Natural killer cell (primary cell): ENCODE measurements at regions not wholly inside any gene's neighbourhood (a gene's known extent, or its start where the extent isn't known, plus 50 kb on each side); places are given as distances from the start of the nearest gene placed in this dataset.

Experiments used
- ATAC-seq, 3 donors: fragments of 150-1000 bp in 2 of 3; fragments of 200-7000 bp in 1 of 3; cut with Tn5 transposase; 1 replicate in 1 of 3; 2 replicates in 2 of 3; pipeline ENCODE4 v1.10.0; 2021; ENCODE audit warnings: mild to moderate bottlenecking in 2 of 3, moderate library complexity in 2 of 3
- DNase-seq, 2 donors: peaks; one replicate each; pipeline versions ENCODE4 v3.0.0 to v3.0.0-alpha.2; 2013 to 2021; ENCODE audit warnings: mixed read lengths in 1 of 2
- H3K27ac ChIP-seq: one replicate; pipeline ENCODE4 v1.5.1; 2013; ENCODE audit warnings: mild to moderate bottlenecking, low read length
- H3K27me3 ChIP-seq: one replicate; pipeline ENCODE4 v1.6.1; 2013; ENCODE audit warnings: low read length; ENCODE audit not compliant: control insufficient read depth, insufficient read depth
- H3K36me3 ChIP-seq: one replicate; pipeline ENCODE4 v1.6.1; 2013; ENCODE audit warnings: low read length; ENCODE audit not compliant: control insufficient read depth, insufficient read depth
- H3K4me1 ChIP-seq: one replicate; pipeline ENCODE4 v1.6.1; 2013; ENCODE audit warnings: low read length; ENCODE audit not compliant: control insufficient read depth, insufficient read depth
- H3K4me3 ChIP-seq: one replicate; pipeline ENCODE4 v1.5.1; 2013; ENCODE audit warnings: low read length
- H3K9me3 ChIP-seq: one replicate; pipeline ENCODE4 v1.6.1; 2013; ENCODE audit warnings: low read length; ENCODE audit not compliant: control insufficient read depth, insufficient read depth
- H3K27ac Mint-ChIP-seq, 2 donors: one replicate each; pipeline ENCODE4 v1.8.0; 2022; ENCODE audit warnings: mild to moderate bottlenecking in 2 of 2, mixed read lengths in 2 of 2, moderate library complexity in 1 of 2
- H3K27me3 Mint-ChIP-seq, 2 donors: one replicate each; pipeline ENCODE4 v1.8.0; 2022; ENCODE audit warnings: low read depth in 2 of 2, mixed read lengths in 2 of 2
- H3K36me3 Mint-ChIP-seq: one replicate; pipeline ENCODE4 v1.8.0; 2022; ENCODE audit warnings: mixed read lengths
- H3K4me1 Mint-ChIP-seq, 2 donors: one replicate each; pipeline ENCODE4 v1.8.0; 2022; ENCODE audit warnings: mixed read lengths in 2 of 2
- H3K4me3 Mint-ChIP-seq: one replicate; pipeline ENCODE4 v1.8.0; 2022; ENCODE audit warnings: mild to moderate bottlenecking, moderate library complexity, mixed read lengths
- H3K9me3 Mint-ChIP-seq, 2 donors: one replicate each; pipeline ENCODE4 v1.8.0; 2022; ENCODE audit warnings: mixed read lengths in 2 of 2
- CTCF ChIP-seq: fragments of 200-600 bp; IDR thresholded peaks from one replicate; pipeline ENCODE4 v1.8.0; 2022; ENCODE audit warnings: antibody characterized with exemption
- WGBS: methylation state at CpG from one replicate; pipeline ENCODE4 v1.1.7; 2013; ENCODE audit warnings: missing lambda C conversion rate; ENCODE audit not compliant: insufficient coverage; 5-methylcytosine and 5-hydroxymethylcytosine counted together
- intact Hi-C: fragments of 100-400 bp; cut with micrococcal nuclease; formaldehyde crosslinking; loops from one replicate; pipeline ENCODE4 v1.14.2; 2022

- Histone ChIP-seq H3K9me3 (no peaks in the 10 kb centered on the region), H3K27ac (no peak overlapping the region), H3K36me3 (no peaks in the 10 kb centered on the region), H3K27me3 (no peaks in the 10 kb centered on the region), H3K4me1 (no peaks in the 10 kb centered on the region), H3K4me3 (no peak overlapping the region)
- Mint-ChIP-seq H3K27me3 (peaks cover 5 to 8% of the 10 kb centered on the region in 2 donors), H3K27ac (no peak overlapping the region), H3K4me3 (no peak overlapping the region), H3K9me3 (no peaks in the 10 kb centered on the region), H3K4me1 (peaks cover 0 to 7% of the 10 kb centered on the region in 2 donors), H3K36me3 (no peaks in the 10 kb centered on the region)
- no peak for ATAC-seq
- intact Hi-C loops = no loop called here
- DNase-seq = peak in 1 of 2 donors; percentile 14
- TF ChIP-seq CTCF = no peak
- WGBS = no CpG with 5 or more reads among the region's 3 CpGs
These were observed 98.4 kb downstream of the AREG start for GRCh38 chr4:74543231-74543781.

GRCh38 chr4:74543983-74544382 lies 99.0 kb downstream of the AREG start:
- Mint-ChIP-seq H3K4me3 (no peak overlapping the region), H3K27me3 (peaks cover 5 to 8% of the 10 kb centered on the region in 2 donors), H3K9me3 (no peaks in the 10 kb centered on the region), H3K27ac (no peak overlapping the region), H3K36me3 (no peaks in the 10 kb centered on the region), H3K4me1 (peaks cover 0 to 7% of the 10 kb centered on the region in 2 donors)
- intact Hi-C loops = no loop called here
- DNase-seq = no peak
- TF ChIP-seq CTCF = no peak
- Histone ChIP-seq H3K27ac (no peak overlapping the region), H3K36me3 (no peaks in the 10 kb centered on the region), H3K4me1 (no peaks in the 10 kb centered on the region), H3K27me3 (no peaks in the 10 kb centered on the region), H3K9me3 (no peaks in the 10 kb centered on the region), H3K4me3 (no peak overlapping the region)
- no peak for ATAC-seq
- 75% methylated on average over 2 of the region's 2 CpGs for WGBS

- H3K9me3 ChIP-seq = no peaks in the 10 kb centered on the region
- no peak overlapping the region for H3K4me3 ChIP-seq
- no peaks in the 10 kb centered on the region for H3K36me3 Mint-ChIP-seq
- no peaks in the 10 kb centered on the region for H3K4me1 ChIP-seq
- intact Hi-C loops = no loop called here
- TF ChIP-seq CTCF = no peak
- H3K4me1 Mint-ChIP-seq = peaks cover 0 to 7% of the 10 kb centered on the region in 2 donors
- no peaks in the 10 kb centered on the region for H3K36me3 ChIP-seq
- WGBS = 100% methylated on average over 1 of the region's 1 CpG
- no peaks in the 10 kb centered on the region for H3K27me3 ChIP-seq
- H3K27ac ChIP-seq = no peak overlapping the region
- H3K27ac Mint-ChIP-seq = no peak overlapping the region
- no peak overlapping the region for H3K4me3 Mint-ChIP-seq
- H3K27me3 Mint-ChIP-seq = peaks cover 5 to 8% of the 10 kb centered on the region in 2 donors
- DNase-seq (no peak), ATAC-seq (no peak)
- H3K9me3 Mint-ChIP-seq = no peaks in the 10 kb centered on the region
These were observed 99.9 kb downstream of the AREG start for GRCh38 chr4:74544655-74545361.

- H3K4me1 Mint-ChIP-seq = peaks cover 0 to 7% of the 10 kb centered on the region in 2 donors
- no peak overlapping the region for H3K27ac Mint-ChIP-seq
- no peaks in the 10 kb centered on the region for H3K27me3 ChIP-seq
- no peak for ATAC-seq
- no peaks in the 10 kb centered on the region for H3K4me1 ChIP-seq
- H3K4me3 ChIP-seq = no peak overlapping the region
- H3K27me3 Mint-ChIP-seq = peaks cover 5 to 8% of the 10 kb centered on the region in 2 donors
- TF ChIP-seq CTCF = no peak
- H3K4me3 Mint-ChIP-seq = no peak overlapping the region
- no peaks in the 10 kb centered on the region for H3K9me3 Mint-ChIP-seq
- H3K36me3 ChIP-seq = no peaks in the 10 kb centered on the region
- no peak overlapping the region for H3K27ac ChIP-seq
- DNase-seq = no peak
- intact Hi-C loops = no loop called here
- no peaks in the 10 kb centered on the region for H3K36me3 Mint-ChIP-seq
- no peaks in the 10 kb centered on the region for H3K9me3 ChIP-seq
These were observed 100.5 kb downstream of the AREG start for GRCh38 chr4:74545448-74545847.
